Heart left ventricle (tissue), 13 donors: ENCODE measurements at regions not wholly inside any gene's neighbourhood (a gene's known extent, or its start where the extent isn't known, plus 50 kb on each side); places are given as distances from the start of the nearest gene placed in this dataset.

Experiments
- POLR2A ChIP-seq, 2 donors: fragments of 450-650 bp; IDR thresholded peaks; one replicate each; pipeline ENCODE4 v1.6.1; 2017; ENCODE audit warnings: antibody characterized with exemption in 2 of 2, mild to moderate bottlenecking in 2 of 2, moderate library complexity in 2 of 2
- TF ChIP-seq, protein P1 (sequence below), 12 donors: fragments of 200-600 bp; sonication (generic) in 4 of 12; IDR thresholded peaks; one replicate each; pipeline versions ENCODE4 v1.5.0 to v1.8.0; 2018 to 2022; ENCODE audit warnings: antibody characterized with exemption in 12 of 12, mild to moderate bottlenecking in 5 of 12
- donor health status: ischemic (EF 13 %, LVEDD 7.1; RV severe dilation, severe dysfunction).
- donor health status: DM: no; HTN: yes; CAD: no.
- donor health status: DM: no; HTN: no; CAD: no.
- donor health status: ischemic (EF 25% LVEDD 6.9; RV normal size, moderate dysfunction).
- donor health status: ischemic (EF 25% LVEDD 5.7; RV mildly dilated, moderate dysfunction).
- donor health status: ischemic (EF 35%, LVEDD 5.7; RV mildly dilated, moderate dysfunction).
- donor health status: nonischemic (EF 11% LVEDD 7.7; RV severe dilation, severe dysfunction).
- donor health status: DM: yes; HTN: yes; CAD: no.
- donor health status: PGD.
- donor health status: ischemic (EF 29% LVEDD 5.4; RV normal size, mild dysfunction).
- donor health status: nonischemic (EF 23%, LVEDD 6.1; RV moderate dilation, normal function).

DNA sequence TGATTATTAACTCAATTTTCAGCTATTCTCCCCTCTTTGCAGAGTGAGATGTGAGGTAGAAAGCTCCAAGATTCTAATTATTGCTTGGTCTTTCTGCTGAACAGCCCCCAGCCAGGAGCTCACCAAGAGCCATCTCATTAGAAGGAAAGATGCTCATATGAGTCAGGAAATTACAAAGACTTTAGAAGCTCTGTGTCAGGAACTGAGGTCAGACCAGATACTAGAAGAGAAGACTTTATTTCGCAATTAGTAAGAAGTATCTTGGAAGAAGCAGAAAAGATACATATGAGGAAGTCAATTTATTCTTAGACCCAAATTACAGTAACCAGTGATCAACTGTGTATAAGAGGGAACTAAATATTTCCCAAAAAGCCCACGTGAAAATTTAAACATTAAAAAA is 626.9 kb downstream of the ZWINT start:
- TF ChIP-seq, protein P1, sequence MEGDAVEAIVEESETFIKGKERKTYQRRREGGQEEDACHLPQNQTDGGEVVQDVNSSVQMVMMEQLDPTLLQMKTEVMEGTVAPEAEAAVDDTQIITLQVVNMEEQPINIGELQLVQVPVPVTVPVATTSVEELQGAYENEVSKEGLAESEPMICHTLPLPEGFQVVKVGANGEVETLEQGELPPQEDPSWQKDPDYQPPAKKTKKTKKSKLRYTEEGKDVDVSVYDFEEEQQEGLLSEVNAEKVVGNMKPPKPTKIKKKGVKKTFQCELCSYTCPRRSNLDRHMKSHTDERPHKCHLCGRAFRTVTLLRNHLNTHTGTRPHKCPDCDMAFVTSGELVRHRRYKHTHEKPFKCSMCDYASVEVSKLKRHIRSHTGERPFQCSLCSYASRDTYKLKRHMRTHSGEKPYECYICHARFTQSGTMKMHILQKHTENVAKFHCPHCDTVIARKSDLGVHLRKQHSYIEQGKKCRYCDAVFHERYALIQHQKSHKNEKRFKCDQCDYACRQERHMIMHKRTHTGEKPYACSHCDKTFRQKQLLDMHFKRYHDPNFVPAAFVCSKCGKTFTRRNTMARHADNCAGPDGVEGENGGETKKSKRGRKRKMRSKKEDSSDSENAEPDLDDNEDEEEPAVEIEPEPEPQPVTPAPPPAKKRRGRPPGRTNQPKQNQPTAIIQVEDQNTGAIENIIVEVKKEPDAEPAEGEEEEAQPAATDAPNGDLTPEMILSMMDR (IDR thresholded peaks at IDR 0.05), result no peak
- TF ChIP-seq POLR2A (IDR thresholded peaks at IDR 0.05), result no peak
